ENCODE measurements at regions not wholly inside any gene's neighbourhood (a gene's known extent, or its start where the extent isn't known, plus 50 kb on each side); places are given as distances from the start of the nearest gene placed in this dataset.

GRCh38 chr4:131091896-131092295 lies 1995.9 kb downstream of the C4orf33 start:
- peak in 10 of 11 donors; percentile 7 to 31 (median 16) for DNase-seq (ENCODE audit: extremely low read depth in 1 of 11, low read depth in 9 of 11, low spot score in 4 of 11)

- no peak for DNase-seq (ENCODE audit: extremely low read depth in 1 of 11, low read depth in 9 of 11, low spot score in 4 of 11)
Observed at GRCh38 chr4:131093303-131093702, 1997.4 kb downstream of the C4orf33 start.

DNA sequence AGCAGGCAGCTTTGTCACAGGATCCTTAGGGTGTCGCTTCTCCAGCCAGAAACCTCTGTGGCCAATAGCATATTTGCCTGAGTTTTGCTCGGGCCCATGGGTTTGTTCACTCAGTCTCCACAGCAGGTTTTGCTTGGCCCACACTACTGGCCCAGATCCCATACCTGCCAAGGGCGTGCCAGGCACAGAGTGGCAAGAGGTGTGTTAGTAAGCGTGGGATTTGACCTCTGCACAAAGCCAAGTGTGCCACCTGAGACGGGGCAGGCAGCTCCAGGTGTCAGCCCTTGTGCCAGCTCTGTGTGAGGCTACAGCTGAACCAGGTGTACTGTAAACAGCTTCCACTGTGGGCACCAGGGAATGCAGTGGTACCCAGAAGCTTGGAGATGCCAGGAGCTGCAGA lies 2003.0 kb downstream of the C4orf33 start:
- DNase-seq (ENCODE audit: extremely low read depth in 1 of 11, low read depth in 9 of 11, low spot score in 4 of 11): no peak

DNA sequence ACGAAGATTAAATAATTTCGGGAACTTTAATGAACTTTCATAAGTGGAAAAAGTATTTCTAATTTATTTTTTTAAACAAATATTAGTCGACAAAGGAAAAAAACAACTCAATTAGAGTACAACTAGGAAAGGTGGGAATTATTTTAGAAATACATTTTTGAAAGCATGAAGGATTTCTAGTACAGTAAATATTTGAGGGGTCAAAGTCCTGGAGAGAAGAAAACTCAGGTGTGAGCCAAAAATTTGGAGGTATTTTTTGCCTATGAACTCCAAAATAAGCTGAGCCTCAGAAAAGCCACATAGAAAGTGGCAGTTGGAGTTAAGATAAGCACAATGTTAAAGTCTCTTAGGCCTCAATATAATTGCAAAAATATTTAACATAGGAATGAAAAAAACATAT lies 2017.3 kb downstream of the C4orf33 start:
- DNase-seq (ENCODE audit: extremely low read depth in 1 of 11, low read depth in 9 of 11, low spot score in 4 of 11): no peak

DNA sequence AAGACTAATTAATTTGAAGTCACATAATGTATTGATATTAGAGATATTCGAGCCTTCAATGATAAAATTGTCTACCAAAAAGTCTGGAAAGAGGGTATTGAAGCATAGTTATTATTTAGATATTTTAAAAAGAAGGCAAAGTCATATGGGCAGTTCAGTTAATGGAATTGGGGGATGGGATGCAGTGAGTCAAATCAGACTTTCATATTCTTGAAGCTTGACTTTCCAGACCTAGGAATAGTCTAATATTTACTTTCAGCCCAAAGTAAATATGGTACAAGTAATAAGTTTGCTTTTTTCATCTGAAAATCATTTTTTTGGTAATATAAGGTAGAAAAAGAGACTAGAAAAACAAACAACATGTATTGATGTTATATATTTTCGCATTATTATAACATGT lies 2017.8 kb downstream of the C4orf33 start:
- DNase-seq (ENCODE audit: extremely low read depth in 1 of 11, low read depth in 9 of 11, low spot score in 4 of 11): no peak

GRCh38 chr4:131119661-131120060 lies 2023.7 kb downstream of the C4orf33 start:
- DNase-seq (ENCODE audit: extremely low read depth in 1 of 11, low read depth in 9 of 11, low spot score in 4 of 11): no peak

GRCh38 chr4:131137196-131137595 lies 2011.9 kb upstream of the PCDH10 start:
- DNase-seq (ENCODE audit: extremely low read depth in 1 of 11, low read depth in 9 of 11, low spot score in 4 of 11): no peak

DNA sequence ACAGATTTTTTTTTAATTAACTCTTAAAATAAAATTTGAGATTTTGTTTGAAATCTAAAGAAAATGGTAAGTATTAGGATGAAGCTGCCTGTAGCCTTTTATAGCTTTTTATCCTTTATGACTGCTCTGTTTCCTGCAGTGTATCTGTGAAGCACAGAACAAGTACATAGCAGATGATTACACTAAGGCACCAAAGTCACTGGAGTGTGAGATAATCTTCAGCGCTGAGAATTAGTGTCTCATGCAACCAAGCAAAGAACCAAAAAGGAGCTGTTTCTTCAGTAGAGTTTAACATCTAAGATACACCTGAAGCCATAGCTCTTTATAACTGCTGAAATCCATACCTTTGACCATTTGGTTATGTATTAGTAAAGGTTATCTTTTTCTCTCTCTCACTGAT lies 1989.8 kb upstream of the PCDH10 start:
- DNase-seq (ENCODE audit: extremely low read depth in 1 of 11, low read depth in 9 of 11, low spot score in 4 of 11): no peak

- no peak for DNase-seq (ENCODE audit: extremely low read depth in 1 of 11, low read depth in 9 of 11, low spot score in 4 of 11)
Observed at GRCh38 chr4:131192318-131192717, 1956.8 kb upstream of the PCDH10 start.

DNA sequence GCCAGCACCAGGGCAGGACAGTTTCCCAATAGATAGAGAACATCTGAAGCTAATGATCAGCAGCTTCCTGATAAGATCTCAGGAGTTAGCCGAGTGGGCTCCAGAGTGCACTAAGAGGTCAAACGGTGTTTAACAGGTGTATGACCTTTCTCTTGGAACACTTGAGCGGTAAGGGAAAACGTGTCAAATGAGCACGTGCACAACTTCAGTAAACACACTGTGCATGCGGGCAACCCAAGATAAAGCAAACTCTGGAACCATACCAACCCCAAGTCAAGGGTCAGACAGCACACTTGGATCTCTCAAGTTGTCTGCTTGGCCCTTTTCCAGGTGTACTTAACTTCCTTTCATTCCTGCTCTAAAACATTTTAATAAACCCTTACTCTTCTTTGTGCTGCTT lies 1941.5 kb upstream of the PCDH10 start:
- no peak for DNase-seq (ENCODE audit: extremely low read depth in 1 of 11, low read depth in 9 of 11, low spot score in 4 of 11)

DNA sequence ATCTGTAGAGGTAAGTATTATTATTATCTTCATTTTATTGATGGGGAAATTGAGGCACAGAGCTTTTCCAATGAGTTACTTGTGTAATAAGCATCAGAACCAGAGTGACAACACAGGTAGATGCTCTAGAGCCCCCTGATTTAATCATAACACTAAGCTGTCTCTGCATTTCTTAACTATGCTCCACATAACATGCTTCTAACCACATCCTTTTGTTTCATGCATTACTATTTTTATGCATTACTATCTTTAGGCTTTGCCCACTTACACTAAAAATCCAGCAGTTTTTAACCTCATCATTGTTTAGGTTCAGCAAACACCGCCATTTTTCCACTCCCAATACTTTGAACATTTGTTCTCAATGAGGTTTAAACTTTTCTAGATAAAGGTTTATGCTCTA lies 1900.8 kb upstream of the PCDH10 start:
- DNase-seq (ENCODE audit: extremely low read depth in 1 of 11, low read depth in 9 of 11, low spot score in 4 of 11): no peak

- DNase-seq (ENCODE audit: extremely low read depth in 1 of 11, low read depth in 9 of 11, low spot score in 4 of 11): no peak
Observed at GRCh38 chr4:131251321-131251720, 1897.8 kb upstream of the PCDH10 start.

DNA sequence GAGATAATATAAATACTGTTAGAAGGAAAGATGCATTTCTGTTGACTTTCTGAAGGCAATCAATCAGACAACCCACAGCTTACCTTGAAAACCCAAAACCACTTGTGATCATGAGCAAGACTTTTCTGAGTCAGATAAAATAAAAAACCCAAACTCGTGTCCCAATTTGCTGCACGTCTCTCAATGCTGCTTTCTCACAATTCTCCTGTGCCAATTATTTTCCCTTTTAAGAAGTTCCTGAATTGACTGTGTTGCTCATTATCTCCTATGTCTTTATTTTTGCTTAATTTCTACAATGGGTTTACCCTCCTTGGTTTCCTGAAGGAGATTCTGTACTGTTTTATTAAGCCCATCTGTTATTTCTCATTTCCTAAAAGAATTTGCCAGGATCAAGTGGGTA lies 1891.9 kb upstream of the PCDH10 start:
- no peak for DNase-seq (ENCODE audit: extremely low read depth in 1 of 11, low read depth in 9 of 11, low spot score in 4 of 11)

DNA sequence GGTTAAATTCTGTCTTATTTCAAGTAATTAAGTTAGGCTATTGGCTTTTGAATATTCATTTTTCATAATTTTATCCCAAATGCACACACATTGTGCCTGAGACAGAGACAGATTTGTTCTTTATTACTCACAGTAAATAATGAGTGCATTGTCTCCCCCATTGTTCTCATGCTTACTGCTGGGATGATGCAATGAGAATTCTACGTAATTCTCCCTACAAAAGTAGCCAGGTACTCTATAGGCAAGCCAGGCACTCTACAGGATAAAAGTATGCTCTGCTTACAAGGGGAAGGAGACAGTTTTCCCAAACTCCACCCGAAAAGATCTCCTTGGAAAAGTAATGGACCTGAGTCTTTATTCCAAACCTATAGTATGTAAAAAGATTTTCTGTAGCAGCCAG lies 1890.7 kb upstream of the PCDH10 start:
- no peak for DNase-seq (ENCODE audit: extremely low read depth in 1 of 11, low read depth in 9 of 11, low spot score in 4 of 11)

GRCh38 chr4:131288441-131288840 lies 1860.7 kb upstream of the PCDH10 start:
- DNase-seq (ENCODE audit: extremely low read depth in 1 of 11, low read depth in 9 of 11, low spot score in 4 of 11): no peak

- DNase-seq (ENCODE audit: extremely low read depth in 1 of 11, low read depth in 9 of 11, low spot score in 4 of 11): no peak
Observed at GRCh38 chr4:131296192-131296591, 1852.9 kb upstream of the PCDH10 start.

GRCh38 chr4:131302108-131302507 lies 1847.0 kb upstream of the PCDH10 start:
- DNase-seq (ENCODE audit: extremely low read depth in 1 of 11, low read depth in 9 of 11, low spot score in 4 of 11): no peak

DNA sequence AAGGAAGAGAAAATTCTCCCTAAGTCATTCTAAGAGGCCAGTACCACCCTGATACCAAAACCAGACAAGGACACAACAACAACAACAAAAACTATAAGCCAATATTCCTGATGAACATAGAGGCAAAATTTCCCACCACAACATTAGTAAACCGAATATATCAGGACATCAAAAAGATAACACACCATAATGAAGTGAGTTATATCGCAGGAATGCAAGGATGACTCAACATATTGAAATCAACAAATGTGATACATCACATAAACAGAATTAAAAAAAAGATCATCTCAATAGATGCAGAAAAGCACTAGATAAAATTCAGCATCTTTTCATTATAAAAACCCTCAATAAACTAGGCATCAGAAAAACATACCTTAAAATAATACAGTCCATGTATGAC lies 1844.4 kb upstream of the PCDH10 start:
- no peak for DNase-seq (ENCODE audit: extremely low read depth in 1 of 11, low read depth in 9 of 11, low spot score in 4 of 11)

DNA sequence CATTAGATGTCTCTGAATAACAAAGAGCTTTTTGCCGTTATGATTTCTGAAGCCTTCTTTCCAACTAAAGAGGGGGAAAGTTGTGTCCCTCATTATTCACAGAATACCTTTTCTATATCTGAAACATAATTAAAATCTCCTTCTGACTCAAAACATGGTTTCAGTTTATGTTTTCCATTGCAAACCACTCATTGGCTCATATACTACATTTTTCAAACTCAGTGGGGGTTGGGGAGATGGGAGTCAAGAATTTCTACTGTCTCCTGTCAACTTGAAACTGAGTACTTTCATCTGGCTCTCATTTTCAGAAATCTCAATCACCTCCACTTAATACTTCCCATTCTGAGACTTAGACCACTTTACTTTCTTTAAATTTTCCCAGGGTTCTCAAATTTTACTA lies 1839.5 kb upstream of the PCDH10 start:
- no peak for DNase-seq (ENCODE audit: extremely low read depth in 1 of 11, low read depth in 9 of 11, low spot score in 4 of 11)

DNA sequence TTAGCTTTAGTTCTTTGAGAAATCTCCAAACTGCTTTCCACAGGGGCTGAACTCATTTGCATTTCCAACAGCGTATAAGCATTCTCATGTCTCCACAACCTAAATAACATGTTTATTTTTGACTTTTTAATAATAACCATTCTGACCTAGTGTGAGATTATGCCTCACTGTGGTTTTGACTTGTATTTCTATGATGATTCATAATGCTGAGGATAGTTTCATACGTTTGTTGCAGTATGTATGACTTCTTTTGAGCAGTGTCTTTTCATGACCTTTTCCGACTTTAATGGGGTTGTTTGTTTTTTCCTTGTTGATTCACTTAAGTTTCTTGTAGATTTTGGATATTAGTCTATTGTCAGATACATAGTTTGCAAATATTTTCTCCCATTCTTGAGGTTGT lies 1833.0 kb upstream of the PCDH10 start:
- DNase-seq (ENCODE audit: extremely low read depth in 1 of 11, low read depth in 9 of 11, low spot score in 4 of 11): no peak

- DNase-seq (ENCODE audit: extremely low read depth in 1 of 11, low read depth in 9 of 11, low spot score in 4 of 11): no peak
Observed at GRCh38 chr4:131337936-131338335, 1811.2 kb upstream of the PCDH10 start.

GRCh38 chr4:131339137-131339536 lies 1810.0 kb upstream of the PCDH10 start:
- DNase-seq (ENCODE audit: extremely low read depth in 1 of 11, low read depth in 9 of 11, low spot score in 4 of 11): no peak

All from renal cortex interstitium (tissue), 11 donors.